ENCODE measurements at regions not wholly inside any gene's neighbourhood (a gene's known extent, or its start where the extent isn't known, plus 50 kb on each side); places are given as distances from the start of the nearest gene placed in this dataset.
"Not testable (repeated sequence)": the region's sequence is repeated elsewhere in the genome, so short reads cannot be mapped to it uniquely, and the experiment has no call there.

DNA sequence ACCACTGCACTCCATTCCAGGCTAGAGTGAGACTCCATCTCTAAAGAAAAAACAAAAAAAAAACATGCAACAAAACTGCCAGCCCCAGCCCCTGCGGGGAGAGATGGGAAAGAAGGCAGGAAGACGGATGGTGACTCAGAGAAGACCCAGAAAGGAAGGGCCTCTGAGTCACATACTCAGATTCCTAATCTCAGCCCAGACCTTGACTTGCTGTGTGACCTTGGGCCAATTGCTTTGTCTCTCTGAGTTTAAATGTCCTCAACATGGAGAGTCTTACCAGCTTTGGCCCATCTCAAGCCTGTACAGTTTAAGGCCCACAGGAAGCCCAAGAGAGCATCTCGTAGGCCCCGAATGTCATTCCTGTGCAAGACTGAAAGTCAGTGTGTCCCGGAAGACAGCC, 86.5 kb upstream of the LHX1 start:
- Histone ChIP-seq H3K79me2 (no peaks in the 10 kb centered on the region), H3K4me2 (ENCODE audit: low read length) (no peak overlapping the region), H3K4me1 (no peaks in the 10 kb centered on the region), H3K9ac (no peak overlapping the region), H3K9me3 (ENCODE audit: control insufficient read depth, low read length) (no peaks in the 10 kb centered on the region), H3K4me3 (ENCODE audit: low read depth, low read length) (no peak overlapping the region), H3K27ac (no peak overlapping the region), H3K27me3 (ENCODE audit: control insufficient read depth, insufficient read depth, low read length) (no peaks in the 10 kb centered on the region), H3K36me3 (ENCODE audit: control insufficient read depth, insufficient read depth, low read length) (no peaks in the 10 kb centered on the region), H2AFZ (no peak overlapping the region)
- TF ChIP-seq, protein P1, sequence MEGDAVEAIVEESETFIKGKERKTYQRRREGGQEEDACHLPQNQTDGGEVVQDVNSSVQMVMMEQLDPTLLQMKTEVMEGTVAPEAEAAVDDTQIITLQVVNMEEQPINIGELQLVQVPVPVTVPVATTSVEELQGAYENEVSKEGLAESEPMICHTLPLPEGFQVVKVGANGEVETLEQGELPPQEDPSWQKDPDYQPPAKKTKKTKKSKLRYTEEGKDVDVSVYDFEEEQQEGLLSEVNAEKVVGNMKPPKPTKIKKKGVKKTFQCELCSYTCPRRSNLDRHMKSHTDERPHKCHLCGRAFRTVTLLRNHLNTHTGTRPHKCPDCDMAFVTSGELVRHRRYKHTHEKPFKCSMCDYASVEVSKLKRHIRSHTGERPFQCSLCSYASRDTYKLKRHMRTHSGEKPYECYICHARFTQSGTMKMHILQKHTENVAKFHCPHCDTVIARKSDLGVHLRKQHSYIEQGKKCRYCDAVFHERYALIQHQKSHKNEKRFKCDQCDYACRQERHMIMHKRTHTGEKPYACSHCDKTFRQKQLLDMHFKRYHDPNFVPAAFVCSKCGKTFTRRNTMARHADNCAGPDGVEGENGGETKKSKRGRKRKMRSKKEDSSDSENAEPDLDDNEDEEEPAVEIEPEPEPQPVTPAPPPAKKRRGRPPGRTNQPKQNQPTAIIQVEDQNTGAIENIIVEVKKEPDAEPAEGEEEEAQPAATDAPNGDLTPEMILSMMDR (IDR thresholded peaks at IDR 0.05): no peak

GRCh38 chr17:36851250-36851649, 86.0 kb upstream of the LHX1 start:
- Histone ChIP-seq H3K36me3 (ENCODE audit: control insufficient read depth, insufficient read depth, low read length) (no peaks in the 10 kb centered on the region), H3K9ac (no peak overlapping the region), H3K79me2 (no peaks in the 10 kb centered on the region), H3K4me1 (no peaks in the 10 kb centered on the region), H3K4me3 (ENCODE audit: low read depth, low read length) (no peak overlapping the region), H3K27me3 (ENCODE audit: control insufficient read depth, insufficient read depth, low read length) (no peaks in the 10 kb centered on the region), H3K4me2 (ENCODE audit: low read length) (no peak overlapping the region), H3K9me3 (ENCODE audit: control insufficient read depth, low read length) (no peaks in the 10 kb centered on the region), H3K27ac (no peak overlapping the region), H2AFZ (no peak overlapping the region)
- TF ChIP-seq, protein P1 (IDR thresholded peaks at IDR 0.05): no peak

- not testable (repeated sequence) for H3K79me2 ChIP-seq; H3K4me3 ChIP-seq (ENCODE audit: low read depth, low read length); H2AFZ ChIP-seq; H3K4me2 ChIP-seq (ENCODE audit: low read length); H3K4me1 ChIP-seq; H3K27me3 ChIP-seq (ENCODE audit: control insufficient read depth, insufficient read depth, low read length); H3K27ac ChIP-seq; H3K9me3 ChIP-seq (ENCODE audit: control insufficient read depth, low read length); H3K9ac ChIP-seq; H3K36me3 ChIP-seq (ENCODE audit: control insufficient read depth, insufficient read depth, low read length)
Measured at GRCh38 chr17:36852478-36852877, 84.8 kb upstream of the LHX1 start.

DNA sequence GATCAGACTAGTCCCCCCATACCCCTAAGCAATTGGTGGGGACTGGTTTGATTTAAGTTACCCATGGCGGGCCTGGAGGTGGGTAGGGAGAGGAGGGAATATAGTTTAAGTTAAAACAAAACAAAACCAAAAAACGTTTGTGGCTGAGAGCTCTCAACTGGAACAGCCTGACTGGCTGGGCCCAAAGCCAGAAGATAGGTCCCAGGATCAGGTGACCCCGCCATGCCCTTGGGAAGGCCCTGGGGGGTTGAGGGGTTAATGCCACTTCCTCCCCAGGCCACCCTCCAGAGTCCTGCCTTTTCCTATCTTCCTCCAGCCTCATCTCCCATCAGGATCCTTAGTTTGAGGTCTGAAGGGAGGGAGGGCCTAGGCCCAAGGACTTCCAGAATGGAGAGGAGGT, 82.3 kb upstream of the LHX1 start:
- TF ChIP-seq, protein P1 (IDR thresholded peaks at IDR 0.05): no peak
- H3K4me1 ChIP-seq: no peaks in the 10 kb centered on the region
- H3K4me2 ChIP-seq (ENCODE audit: low read length): no peak overlapping the region
- H2AFZ ChIP-seq: no peak overlapping the region
- no peak overlapping the region for H3K27ac ChIP-seq
- H3K9me3 ChIP-seq (ENCODE audit: control insufficient read depth, low read length): no peaks in the 10 kb centered on the region
- H3K9ac ChIP-seq: no peak overlapping the region
- H3K4me3 ChIP-seq (ENCODE audit: low read depth, low read length): no peak overlapping the region
- no peaks in the 10 kb centered on the region for H3K36me3 ChIP-seq (ENCODE audit: control insufficient read depth, insufficient read depth, low read length)
- no peaks in the 10 kb centered on the region for H3K79me2 ChIP-seq
- no peaks in the 10 kb centered on the region for H3K27me3 ChIP-seq (ENCODE audit: control insufficient read depth, insufficient read depth, low read length)

DNA sequence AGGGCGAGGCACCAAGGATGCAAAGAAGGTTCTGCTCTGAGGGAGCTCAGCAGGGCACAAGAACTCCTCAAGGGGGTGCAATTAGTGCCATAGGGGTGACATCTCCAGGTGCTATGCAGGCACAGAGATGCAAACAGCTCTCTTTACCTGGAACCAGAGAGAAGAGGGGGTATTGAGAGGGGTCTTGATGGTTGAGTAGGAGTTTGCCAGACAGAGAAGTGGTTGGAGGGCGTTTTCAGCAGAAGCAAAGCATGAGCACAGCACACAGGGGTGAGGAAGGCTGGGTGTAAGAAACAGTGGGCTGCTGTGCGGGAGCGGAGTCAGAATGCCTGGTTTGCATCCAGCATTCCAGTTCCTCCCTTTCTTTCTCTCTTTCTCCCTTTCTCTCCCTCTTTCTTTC, 81.8 kb upstream of the LHX1 start:
- Histone ChIP-seq H3K4me3 (ENCODE audit: low read depth, low read length) (no peak overlapping the region), H2AFZ (no peak overlapping the region), H3K27ac (no peak overlapping the region), H3K9me3 (ENCODE audit: control insufficient read depth, low read length) (no peaks in the 10 kb centered on the region), H3K4me2 (ENCODE audit: low read length) (no peak overlapping the region), H3K9ac (no peak overlapping the region), H3K36me3 (ENCODE audit: control insufficient read depth, insufficient read depth, low read length) (no peaks in the 10 kb centered on the region), H3K4me1 (no peaks in the 10 kb centered on the region), H3K79me2 (no peaks in the 10 kb centered on the region), H3K27me3 (ENCODE audit: control insufficient read depth, insufficient read depth, low read length) (no peaks in the 10 kb centered on the region)
- TF ChIP-seq, protein P1 (IDR thresholded peaks at IDR 0.05): no peak
